ENCODE measurements at regions not wholly inside any gene's neighbourhood (a gene's known extent, or its start where the extent isn't known, plus 50 kb on each side); places are given as distances from the start of the nearest gene placed in this dataset.
"Not testable (repeated sequence)": the region's sequence is repeated elsewhere in the genome, so short reads cannot be mapped to it uniquely, and the experiment has no call there.

- no peak for DNase-seq (ENCODE audit: low read depth)
These were observed 488.9 kb downstream of the PCNX1 start for GRCh38 chr14:71396050-71396677.

GRCh38 chr14:71397371-71397770, 490.1 kb downstream of the PCNX1 start:
- DNase-seq (ENCODE audit: low read depth), result no peak

- DNase-seq (ENCODE audit: low read depth), result no peak
These were observed 491.2 kb downstream of the PCNX1 start for GRCh38 chr14:71398450-71398849.

- DNase-seq (ENCODE audit: low read depth), result no peak
These were observed 491.8 kb downstream of the PCNX1 start for GRCh38 chr14:71399057-71399487.

GRCh38 chr14:71400871-71401321, 493.6 kb downstream of the PCNX1 start:
- DNase-seq (ENCODE audit: low read depth), result no peak

GRCh38 chr14:71402415-71402814, 495.2 kb downstream of the PCNX1 start:
- DNase-seq (ENCODE audit: low read depth), result not testable (repeated sequence)

GRCh38 chr14:71403656-71404055, 496.4 kb downstream of the PCNX1 start:
- DNase-seq (ENCODE audit: low read depth), result no peak

GRCh38 chr14:71405676-71406075, 498.4 kb downstream of the PCNX1 start:
- no peak for DNase-seq (ENCODE audit: low read depth)

- no peak for DNase-seq (ENCODE audit: low read depth)
These were observed 501.2 kb downstream of the PCNX1 start for GRCh38 chr14:71408362-71409030.

GRCh38 chr14:71410578-71411284, 503.5 kb downstream of the PCNX1 start:
- no peak for DNase-seq (ENCODE audit: low read depth)

- DNase-seq (ENCODE audit: low read depth), result no peak
These were observed 504.0 kb downstream of the PCNX1 start for GRCh38 chr14:71411285-71411595.

GRCh38 chr14:71411738-71412137, 504.5 kb downstream of the PCNX1 start:
- no peak for DNase-seq (ENCODE audit: low read depth)

GRCh38 chr14:71414631-71415403, 507.6 kb downstream of the PCNX1 start:
- DNase-seq (ENCODE audit: low read depth), result no peak

- DNase-seq (ENCODE audit: low read depth), result no peak
These were observed 508.1 kb downstream of the PCNX1 start for GRCh38 chr14:71415404-71415690.

GRCh38 chr14:71416392-71416791, 509.1 kb downstream of the PCNX1 start:
- no peak for DNase-seq (ENCODE audit: low read depth)

- no peak for DNase-seq (ENCODE audit: low read depth)
These were observed 511.4 kb downstream of the PCNX1 start for GRCh38 chr14:71418532-71419245.

- DNase-seq (ENCODE audit: low read depth), result no peak
These were observed 508.7 kb upstream of the RGS6 start for GRCh38 chr14:71423481-71423880.

GRCh38 chr14:71424941-71425340, 507.3 kb upstream of the RGS6 start:
- no peak for DNase-seq (ENCODE audit: low read depth)

GRCh38 chr14:71426001-71426400, 506.2 kb upstream of the RGS6 start:
- DNase-seq (ENCODE audit: low read depth), result no peak

- no peak for DNase-seq (ENCODE audit: low read depth)
These were observed 502.3 kb upstream of the RGS6 start for GRCh38 chr14:71429902-71430301.

GRCh38 chr14:71430321-71430677, 501.9 kb upstream of the RGS6 start:
- no peak for DNase-seq (ENCODE audit: low read depth)

- DNase-seq (ENCODE audit: low read depth), result no peak
These were observed 501.4 kb upstream of the RGS6 start for GRCh38 chr14:71430678-71431376.

Measured in stimulated activated CD8-positive, alpha-beta memory T cell treated with anti-CD3 and anti-CD28 coated beads, Interleukin-12 subunit alpha, Interleukin-12 subunit beta, amount 100 ng/mL, for 4 hours (primary cell).